D341Med (cell line): ENCODE measurements at regions not wholly inside any gene's neighbourhood (a gene's known extent, or its start where the extent isn't known, plus 50 kb on each side); places are given as distances from the start of the nearest gene placed in this dataset.
"Not testable (repeated sequence)": the region's sequence is repeated elsewhere in the genome, so short reads cannot be mapped to it uniquely, and the experiment has no call there.

ENCODE experiments used
- DNase-seq: peaks from one replicate; pipeline ENCODE4 v3.0.0; 2012; ENCODE audit warnings: low spot score

DNA sequence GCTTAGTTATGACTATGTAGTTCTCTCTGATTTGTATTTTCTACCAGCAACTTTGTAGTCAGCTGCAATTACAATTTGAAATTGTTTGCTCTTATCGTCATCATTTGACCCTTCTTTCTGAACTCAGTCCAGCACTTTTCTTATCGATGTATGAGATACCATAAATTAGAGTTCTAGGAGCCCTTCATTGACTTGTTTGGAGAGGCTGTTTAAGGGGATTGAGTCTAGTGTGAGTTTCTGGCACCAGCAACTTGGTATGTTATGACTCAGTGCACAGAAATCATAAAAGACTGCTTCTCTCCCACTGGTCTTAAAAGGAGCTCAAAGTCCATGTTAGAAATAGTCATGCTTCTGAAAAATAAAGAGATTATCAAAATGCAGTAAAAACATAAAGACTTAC lies 190.3 kb downstream of the TENT5A start:
- no peak for DNase-seq

DNA sequence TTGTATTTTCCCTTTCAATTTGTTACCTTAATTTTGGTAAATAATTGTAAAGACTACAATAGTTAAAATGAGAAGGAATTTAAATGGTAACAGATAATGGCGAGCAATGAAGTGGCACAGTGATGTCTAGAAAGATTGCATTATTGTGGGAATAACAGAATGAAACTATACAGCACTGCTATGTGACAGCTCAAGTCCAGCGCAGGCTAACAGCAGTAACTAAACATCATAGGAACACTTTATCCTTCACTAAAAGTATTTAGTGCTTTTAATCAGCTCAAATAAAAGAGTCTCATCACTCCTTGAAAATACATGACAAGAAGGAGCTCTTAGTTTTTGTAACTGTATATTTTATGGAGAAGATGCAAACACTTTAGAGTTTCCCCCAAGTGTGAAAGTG lies 190.8 kb downstream of the TENT5A start:
- no peak for DNase-seq

DNA sequence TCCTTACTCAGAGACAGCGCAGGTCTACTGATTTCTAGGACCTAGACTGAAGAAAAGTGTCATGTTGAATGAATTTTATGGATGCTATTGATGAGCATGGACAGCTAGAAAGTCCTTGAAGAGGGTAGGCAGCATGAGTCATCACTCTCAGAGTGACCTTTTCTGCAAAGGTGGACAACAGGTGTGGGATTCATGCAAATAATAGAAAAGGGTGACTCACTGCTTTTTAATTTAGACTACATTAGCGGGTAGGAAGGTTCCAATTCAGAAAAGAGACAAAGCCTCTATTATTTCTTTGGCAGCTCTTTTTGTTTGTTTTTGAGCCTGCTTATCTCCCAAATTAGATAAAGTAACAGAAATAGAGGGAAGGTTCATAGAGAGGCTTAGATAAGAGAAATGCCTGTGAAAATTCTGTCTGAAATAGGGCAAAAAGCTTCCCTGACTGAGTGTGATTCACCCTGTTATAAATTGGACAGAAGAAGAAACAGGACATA lies 191.4 kb downstream of the TENT5A start:
- DNase-seq: no peak

DNA sequence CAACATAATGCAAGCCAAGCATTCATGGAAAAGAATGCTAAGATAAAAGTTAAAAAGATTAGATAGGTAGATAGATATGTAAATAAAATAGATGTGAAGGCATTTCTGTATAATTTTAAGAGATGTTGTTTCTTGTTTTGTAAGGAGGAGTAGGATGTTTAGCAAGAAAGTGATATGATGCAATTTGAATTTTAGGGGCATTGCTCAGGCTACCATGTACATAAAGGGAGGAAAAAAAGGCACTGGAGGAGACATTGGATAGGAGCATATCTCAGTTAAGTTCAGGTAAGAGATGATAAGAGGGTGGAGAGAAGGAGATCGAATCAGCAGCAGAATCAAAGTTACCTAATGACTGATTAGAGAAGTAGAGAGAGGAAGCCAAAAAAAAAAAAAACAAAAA lies 194.7 kb downstream of the TENT5A start:
- no peak for DNase-seq

DNA sequence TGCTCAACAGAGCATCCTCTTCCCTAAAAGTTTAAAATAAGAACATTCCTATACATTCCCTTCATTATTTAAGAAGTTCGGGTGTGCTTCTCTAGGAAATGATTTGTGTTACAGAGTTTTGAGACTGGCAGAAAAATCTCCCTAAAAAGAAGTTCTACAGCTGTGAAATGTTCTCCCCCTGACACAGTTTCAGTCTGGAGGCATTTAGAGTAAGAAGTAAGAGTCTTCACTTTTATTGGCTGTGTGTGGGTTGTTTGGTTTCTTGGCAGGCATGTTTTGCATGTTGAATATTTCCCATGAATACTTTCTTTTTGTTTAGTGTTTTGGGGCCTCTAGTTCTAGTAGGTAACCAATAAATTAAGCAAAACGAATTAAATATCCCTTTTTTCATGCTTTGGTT lies 195.9 kb downstream of the TENT5A start:
- DNase-seq: no peak

DNA sequence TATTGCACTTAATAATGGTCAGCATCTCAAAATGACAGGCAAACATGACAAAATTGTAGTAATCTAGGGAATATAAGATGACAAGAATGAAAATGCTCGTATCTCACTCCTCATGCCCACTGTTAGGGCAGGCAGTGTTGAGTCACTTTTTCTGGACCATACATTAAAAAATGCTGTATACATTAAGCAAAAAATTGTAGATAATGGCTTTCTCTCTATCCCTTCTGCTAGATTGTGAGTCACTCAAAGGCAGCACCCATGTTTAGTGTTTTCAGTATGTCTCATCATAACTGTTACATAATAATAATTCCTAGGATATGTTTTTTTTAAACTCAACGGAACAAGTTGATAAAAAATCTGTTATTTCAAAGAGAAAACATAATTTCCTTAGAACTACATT lies 199.3 kb downstream of the TENT5A start:
- DNase-seq: no peak

- no peak for DNase-seq
Measured at GRCh38 chr6:81552644-81553043, 199.8 kb downstream of the TENT5A start.

GRCh38 chr6:81547149-81547548 lies 205.3 kb downstream of the TENT5A start:
- no peak for DNase-seq

GRCh38 chr6:81534934-81535465 lies 217.5 kb downstream of the TENT5A start:
- no peak for DNase-seq

DNA sequence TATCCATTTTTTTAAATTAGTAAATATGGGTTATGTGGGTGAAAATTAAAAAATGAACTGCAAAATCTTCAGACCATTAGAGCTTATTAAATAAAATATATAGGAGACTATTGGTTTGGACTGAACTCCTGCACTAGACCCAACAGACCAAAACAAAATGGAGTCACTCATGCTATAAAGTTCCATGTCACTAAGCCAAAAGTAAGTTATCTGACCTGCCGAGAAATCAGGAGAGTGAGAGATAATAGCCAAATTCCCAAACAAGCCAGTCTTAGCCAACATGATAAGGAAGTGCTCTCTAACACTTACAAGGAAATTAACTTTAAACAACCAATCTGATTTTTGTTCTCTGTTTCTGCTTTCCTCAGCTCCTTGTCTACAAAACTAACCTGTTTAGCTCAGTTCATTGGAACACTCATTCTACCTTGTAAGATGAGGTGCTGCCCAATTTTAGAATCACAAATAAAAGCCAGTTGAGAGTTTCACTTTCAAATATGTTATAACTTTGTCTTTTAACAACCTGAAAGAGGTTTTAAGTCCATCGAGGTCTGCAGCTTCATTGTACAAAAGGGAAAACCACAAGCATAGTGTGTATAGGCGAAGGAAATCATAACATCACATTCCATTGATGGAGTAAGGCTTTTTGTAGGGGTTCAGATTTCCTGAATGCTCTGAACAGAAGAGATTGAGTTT lies 220.5 kb downstream of the TENT5A start:
- DNase-seq: no peak

- no peak for DNase-seq
Measured at GRCh38 chr6:81517455-81517854, 235.0 kb downstream of the TENT5A start.

GRCh38 chr6:81515562-81516453 lies 236.7 kb downstream of the TENT5A start:
- no peak for DNase-seq

- DNase-seq: not testable (repeated sequence)
Measured at GRCh38 chr6:81514195-81514594, 238.3 kb downstream of the TENT5A start.

- DNase-seq: no peak
Measured at GRCh38 chr6:81511423-81511822, 241.1 kb downstream of the TENT5A start.

GRCh38 chr6:81495999-81496398 lies 256.5 kb downstream of the TENT5A start:
- DNase-seq: no peak

- DNase-seq: no peak
Measured at GRCh38 chr6:81491454-81492101, 260.9 kb downstream of the TENT5A start.

DNA sequence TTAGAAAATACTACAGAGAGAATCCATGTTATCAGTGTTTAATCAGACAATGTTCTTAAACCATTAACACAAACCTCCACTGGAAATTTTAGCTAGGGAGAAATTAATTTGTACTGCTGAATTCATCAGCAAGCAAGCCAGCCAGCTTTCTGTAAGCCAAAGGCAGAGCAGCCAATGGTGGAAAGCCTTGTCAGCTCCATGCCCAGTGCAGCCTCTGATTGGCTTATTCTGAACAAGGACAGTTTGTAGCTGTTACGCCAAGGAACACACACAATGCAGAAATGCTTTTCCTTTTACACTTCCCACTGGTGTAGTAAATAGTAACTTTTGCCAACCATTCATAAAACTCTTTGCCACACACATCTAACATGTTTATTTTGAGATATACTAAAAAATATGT lies 265.0 kb downstream of the TENT5A start:
- DNase-seq: no peak

DNA sequence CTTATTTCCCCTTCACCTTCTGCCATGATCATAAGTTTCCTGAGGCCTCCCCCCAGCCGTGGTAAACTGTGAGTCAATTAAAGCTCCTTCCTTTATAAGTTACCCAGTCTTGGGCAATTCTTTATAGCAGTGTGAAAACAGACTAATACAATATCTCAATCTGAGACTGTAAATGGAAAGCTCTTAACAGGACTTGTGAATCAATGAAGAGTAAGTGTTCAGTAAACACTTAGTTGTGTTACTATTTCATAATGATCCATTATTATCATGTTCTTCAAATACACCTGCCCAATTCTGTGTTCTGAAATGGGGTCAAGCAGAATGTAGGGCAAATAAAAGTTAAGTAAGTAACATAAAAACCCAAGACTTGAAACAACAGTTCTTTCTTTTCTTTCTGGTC lies 266.2 kb downstream of the TENT5A start:
- no peak for DNase-seq

DNA sequence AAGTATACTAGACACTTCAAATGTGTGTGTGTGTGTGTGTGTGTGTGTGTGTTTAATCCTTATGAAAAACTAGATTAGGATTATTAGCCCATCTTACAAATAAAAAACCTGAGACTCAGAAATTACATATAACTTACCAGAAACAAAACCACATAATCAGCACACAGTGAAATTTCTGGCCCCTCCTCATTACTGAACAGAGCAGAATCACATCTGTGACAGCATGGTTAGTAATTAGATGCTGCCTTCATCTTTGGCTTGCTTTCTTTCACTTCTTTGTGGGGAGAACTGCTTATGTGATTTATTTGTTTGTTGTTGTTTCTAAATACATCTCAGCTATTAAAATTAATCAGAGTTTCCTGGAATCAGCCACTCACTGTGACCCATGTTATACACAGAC lies 267.1 kb downstream of the TENT5A start:
- DNase-seq: no peak

GRCh38 chr6:81484251-81484650 lies 268.2 kb downstream of the TENT5A start:
- DNase-seq: no peak

- no peak for DNase-seq
Measured at GRCh38 chr6:81480139-81480538, 272.3 kb downstream of the TENT5A start.

GRCh38 chr6:81476881-81477280 lies 275.6 kb downstream of the TENT5A start:
- no peak for DNase-seq

DNA sequence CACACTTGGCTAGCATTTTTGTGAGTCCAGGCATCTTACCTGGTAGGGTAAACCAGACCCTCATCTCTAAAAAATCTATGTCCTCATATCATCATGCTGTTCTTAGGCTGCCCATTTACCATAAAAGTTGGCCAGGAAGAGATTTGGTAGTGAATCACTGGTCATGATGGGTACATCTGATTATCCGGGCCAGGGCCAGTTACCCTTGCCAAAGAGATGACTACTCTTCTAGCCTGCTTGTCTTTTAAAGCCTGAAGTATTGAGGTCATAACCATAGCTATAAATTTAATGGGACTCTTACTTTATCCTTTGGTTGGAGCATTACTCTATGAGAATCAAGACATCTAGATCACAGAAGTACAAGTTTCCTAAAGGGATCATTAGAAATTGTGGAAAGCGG lies 276.8 kb downstream of the TENT5A start:
- DNase-seq: no peak
